Activated T-helper 1 cell treated with Interleukin-2 at 50 U/mL for 16 hours (primary cell): ENCODE measurements at regions not wholly inside any gene's neighbourhood (a gene's known extent, or its start where the extent isn't known, plus 50 kb on each side); places are given as distances from the start of the nearest gene placed in this dataset.

Source experiments
- DNase-seq: peaks from one replicate; pipeline ENCODE4 v3.0.0-alpha.2; 2020; ENCODE audit warnings: low read depth

DNA sequence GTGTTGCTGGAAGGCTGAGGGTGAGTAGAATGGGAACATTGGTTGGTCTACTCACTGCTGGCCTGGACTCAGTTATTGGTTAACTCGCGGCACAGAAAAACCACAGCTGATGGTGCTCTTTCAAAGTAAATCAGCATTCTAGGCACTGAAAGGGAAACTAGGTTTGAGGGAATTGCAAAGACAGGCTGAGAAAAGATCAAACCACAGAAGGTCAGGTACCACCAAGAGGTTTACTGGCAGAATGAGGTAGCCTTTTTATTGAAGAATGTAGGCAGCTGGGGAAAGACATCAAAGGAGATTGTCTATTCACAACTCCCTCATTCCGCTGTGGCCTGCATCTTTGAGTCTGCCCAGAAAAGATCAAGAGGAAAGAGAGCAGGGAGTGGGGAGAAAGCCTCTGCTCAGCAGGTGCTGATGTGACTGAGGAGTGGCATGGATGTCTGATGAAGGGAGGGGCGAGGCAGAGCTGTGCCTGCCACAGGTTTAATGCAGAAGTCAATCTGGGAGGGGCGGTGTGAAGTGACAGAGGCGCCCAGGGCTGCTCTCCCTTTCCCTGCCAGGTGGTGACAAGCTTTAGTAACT is 255.5 kb downstream of the MAN2A1 start:
- no peak for DNase-seq

DNA sequence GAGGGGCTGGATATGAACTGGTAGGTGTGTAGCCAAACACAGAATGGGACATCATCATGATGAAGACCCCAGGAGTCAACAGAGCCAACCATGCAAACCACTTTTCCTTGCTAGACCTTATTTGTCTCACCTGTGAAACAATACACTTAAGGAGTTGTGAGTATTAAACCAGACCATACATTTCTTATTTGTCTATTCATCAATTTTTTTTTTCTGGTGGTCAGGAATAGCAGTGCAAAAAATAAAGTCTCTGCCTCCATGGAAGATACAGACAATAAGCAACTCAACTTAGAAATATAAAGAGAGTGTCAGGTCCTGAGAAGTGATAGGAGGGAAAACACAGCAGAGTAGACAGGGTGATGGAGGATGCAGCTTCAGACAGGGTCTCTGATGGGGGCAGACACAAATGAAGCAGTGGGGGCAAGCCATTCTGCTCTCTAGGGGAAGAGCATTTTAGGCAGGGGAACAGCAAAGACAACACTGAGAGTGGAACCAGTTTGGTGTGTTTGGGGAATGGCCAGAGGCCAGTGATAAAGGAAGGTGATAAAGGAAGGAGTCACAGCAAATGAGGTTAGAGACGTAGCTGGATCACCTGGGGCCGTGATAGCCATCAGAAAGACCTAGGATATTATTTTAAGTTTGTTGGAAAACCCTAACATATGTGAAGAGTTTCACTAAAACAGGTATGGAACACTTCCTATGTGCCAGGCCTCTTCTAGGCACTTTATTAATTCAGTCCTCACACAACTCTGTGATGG is 256.2 kb downstream of the MAN2A1 start:
- DNase-seq = no peak

DNA sequence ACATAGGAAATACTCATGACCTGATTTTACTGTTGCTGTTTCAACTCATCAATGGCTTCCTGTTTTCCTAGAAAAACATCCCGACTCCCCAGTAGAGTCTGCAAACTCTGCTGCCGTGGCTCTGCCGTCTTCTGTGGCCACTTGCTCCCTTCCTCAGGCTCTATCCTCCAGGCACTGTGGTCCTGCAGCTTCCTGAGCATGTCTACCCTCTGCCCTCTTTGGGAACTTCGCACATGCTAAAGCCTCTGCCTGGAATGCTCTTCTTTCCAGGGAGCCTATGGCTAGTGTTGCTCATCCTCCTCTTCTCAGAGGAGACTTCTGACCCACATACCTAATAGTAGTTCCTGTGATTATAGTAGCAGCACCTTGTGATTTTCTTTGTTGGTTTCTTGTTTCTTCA is 256.9 kb downstream of the MAN2A1 start:
- DNase-seq = no peak

DNA sequence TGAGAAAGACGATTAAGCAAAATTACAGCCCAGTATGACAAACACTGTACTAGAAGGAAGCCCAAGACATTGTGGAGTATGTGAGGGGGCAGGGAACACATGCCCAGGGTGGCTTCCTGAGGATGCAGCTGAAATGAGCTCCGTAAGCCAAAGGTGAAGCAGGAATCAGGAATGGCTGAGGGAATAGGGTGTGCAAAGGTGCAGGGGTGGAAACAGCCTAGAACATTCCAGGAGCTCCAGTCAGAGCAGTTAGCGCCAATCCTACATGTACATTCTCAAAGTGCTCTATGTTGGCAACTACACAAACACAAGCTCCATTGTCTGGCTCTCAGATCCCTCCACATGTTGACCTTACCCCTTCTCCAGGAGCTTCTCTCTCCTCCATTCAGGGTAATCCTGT is 257.9 kb downstream of the MAN2A1 start:
- no peak for DNase-seq

DNA sequence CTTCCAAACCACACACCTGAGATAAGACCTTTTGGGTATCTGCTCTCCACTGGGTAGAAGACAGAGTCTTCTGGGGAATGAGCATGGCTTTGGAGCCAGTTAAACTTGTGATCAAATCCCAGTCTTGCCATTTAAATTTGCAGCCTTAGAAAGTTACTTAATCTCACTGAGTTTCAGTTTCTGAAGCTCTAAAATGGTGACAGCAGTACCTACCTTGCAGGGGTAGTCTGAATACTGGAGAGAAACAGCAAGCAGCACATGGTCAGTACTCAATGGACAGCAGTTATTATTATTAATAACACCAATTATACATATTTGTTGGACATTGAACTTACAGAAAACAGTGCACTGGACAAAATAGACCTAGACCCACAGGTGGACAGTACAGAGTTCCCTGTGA is 260.9 kb downstream of the MAN2A1 start:
- DNase-seq = no peak

DNA sequence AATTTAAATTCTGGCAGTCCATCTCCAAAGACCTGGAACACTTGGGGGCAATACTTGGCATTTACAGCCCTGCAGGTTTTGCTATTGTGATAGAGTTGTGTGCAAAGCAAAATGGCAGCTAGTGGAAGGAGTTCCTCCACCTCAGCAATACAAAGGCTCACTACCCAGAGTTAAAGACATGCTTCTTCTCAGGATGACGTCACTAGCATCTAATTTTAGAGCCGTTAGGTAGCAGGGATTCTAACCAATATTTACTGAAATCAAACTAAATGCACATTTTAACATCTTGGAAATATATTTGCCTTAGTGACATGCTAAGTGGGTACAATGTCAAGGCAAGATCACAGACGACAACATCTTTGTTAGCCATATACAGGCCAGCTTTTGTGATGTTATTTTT is 261.6 kb downstream of the MAN2A1 start:
- no peak for DNase-seq

DNA sequence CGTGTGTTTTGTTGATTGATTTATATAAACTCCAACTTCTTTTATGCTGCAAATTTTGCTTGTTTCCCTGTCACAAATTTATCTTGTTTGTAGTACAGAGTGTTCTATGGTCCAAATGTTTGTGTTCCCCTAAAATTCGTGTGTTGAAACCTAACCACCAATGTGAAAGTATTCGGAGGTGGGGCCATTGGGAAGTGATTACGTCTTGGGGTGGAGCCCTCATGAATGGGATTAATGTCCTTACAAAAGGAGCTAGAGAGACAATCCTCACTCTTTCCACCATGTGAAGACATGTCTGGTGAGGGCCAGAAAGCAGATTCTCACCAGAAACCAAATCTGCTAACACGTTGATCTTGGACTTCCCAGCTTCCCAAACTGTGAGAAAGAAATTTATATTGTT is 262.0 kb downstream of the MAN2A1 start:
- no peak for DNase-seq

DNA sequence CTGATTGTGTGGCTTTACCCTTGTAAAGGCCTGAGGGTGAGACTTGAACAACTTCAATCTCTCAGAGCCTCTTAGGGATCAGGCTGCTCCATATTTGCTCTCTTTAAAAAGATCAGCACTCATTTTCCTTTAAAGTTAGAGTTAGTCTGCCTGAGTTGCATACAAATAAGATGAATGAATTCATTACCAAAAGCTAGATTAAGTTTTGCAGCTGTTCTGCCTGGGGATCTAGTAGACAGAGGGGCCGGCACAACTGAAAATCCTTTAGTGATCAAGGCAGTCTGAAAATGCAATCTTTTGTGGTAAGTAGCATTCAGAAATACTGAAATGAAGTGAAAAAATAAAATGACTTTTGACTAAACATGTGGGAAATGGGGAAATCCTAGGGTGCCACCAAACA is 264.0 kb downstream of the MAN2A1 start:
- no peak for DNase-seq

DNA sequence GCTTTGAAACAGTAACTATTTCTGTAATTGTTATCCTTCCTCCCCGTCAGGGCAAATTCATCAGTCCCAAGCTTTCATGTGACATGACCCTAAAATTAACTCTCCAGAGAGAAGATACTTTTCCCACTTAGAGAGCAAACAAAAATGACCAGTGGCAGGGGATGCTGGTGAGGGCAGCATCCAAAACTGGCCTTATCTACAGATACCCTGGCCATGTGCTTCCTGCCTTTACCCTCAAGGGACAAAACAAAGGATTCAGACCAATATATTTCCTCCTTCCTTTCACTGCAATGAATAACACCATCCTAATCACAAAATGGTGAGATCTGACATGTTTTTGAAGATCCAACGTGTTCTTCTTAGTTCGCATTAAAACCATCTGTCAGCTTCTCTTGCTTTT is 267.2 kb downstream of the MAN2A1 start:
- no peak for DNase-seq

DNA sequence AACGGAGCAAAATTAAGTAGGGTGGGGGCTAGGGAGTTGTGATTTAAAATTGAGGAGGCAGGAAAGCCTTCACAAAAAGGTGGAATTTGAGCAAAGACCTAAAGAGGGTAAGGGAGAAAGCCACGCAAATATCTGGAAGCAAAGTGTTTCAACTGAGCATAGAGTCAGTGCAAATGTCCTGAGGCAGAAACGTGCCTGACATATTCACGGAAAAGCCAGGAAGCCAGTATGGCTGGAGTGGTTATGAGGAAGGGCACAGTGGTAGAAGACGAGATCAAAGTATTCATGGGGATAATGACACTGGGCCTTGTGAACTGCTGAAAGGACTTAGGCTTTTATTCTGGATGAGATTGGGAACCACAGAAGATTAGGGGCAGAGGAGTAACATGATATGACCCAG is 268.4 kb downstream of the MAN2A1 start:
- no peak for DNase-seq

DNA sequence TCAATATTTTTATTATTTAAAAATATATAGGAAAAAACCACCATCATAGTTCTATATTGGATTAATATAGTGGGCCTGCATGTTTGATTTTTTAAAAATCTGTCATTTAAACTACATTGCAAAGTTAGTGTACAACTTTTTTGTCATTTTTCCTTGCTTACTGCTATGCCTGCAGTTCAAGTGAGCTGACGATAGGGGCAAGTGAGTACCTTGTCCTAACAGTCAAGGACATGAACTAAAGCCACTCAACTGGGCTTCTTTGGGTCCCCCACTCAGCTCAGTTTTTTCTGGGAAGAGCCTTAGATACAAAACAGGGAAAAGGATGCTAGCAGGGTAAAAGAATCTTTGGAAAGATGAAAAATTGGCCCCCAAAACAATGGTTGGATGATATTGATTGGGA is 269.9 kb downstream of the MAN2A1 start:
- no peak for DNase-seq

DNA sequence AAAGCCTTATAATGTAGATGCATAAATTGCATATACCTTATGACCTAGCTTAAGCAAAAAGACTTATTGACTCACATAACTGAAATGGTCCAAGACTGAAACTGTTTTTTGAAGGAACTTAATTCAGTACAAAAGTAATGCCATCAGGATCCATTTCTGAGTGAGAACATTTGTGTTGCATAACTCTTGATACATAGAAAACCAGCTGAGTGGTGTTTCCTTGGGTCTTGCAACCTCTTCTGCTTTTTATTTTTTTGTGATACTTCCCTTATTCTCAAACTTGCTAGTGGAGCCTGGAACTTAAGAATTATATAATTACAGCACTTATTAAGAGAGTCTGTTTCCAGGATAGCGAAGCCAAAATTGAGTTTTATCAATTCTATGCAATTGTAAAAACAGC is 272.0 kb downstream of the MAN2A1 start:
- DNase-seq = no peak

DNA sequence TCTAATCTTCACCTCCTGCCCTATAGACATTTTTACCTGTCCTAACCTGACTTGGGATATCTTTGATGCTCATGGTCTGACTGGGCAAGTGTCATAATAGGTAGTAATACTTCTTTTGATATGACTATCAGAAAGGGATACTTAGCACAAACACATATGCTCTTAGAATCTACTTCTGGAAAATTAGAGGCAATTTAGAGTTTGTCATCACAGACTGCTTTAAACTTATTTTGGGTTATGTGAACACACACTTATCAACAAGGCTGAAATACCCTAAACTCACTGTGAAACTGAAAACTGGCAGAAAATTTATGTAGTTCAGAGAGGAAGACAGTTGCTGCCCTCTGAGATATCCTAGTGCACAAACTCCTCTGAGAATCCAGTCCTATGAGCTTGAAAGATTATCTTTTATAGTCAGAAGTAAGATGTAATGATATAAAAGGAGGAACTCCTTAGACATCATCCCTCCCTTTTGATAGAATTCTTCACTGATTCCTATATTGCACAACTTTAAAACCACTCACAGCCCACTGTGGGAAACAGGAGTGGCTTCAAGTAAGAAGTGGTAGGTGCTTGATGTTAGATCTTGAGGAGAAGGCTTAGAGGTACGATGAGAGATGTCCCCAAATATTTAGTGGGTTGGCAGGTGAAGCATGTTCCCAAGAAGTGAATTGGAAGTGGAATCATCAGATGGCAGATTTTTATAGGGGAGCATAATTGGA is 273.3 kb downstream of the MAN2A1 start:
- no peak for DNase-seq

DNA sequence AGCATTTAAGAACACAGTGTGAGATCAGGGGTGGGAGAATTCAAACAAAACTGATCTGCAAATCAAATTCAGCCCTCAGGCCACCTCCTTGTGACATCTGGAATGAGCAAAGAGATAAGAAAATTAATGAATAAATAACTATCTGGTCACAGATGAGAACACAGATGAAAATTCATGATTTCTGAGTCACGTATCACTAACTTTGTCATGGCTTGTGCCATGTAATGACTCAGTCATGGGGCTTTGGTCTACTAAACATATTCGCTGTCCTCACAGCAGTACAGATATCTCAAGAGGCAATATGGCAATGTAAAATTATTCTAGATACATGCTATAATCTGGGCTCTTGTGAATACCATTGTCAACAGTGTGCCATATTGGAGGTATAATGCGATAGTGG is 274.4 kb downstream of the MAN2A1 start:
- no peak for DNase-seq

DNA sequence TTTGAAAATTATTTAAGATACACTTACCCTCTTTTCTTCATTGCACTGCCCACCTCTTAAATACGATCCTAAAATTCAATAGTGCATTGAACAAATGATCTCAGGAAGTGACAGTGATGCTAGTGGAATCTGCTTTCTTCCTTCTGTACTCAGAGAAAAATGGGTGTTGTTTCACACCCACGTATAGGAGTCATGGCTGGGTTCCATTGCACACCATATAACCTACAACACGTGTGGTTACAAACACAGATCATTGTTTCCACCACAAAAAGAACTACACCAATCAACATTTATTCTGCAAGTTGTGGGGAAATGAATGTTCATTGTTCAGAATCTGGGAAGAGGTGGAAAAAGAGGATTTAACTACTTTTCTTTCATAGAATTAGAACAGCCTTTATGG is 275.9 kb downstream of the MAN2A1 start:
- no peak for DNase-seq

DNA sequence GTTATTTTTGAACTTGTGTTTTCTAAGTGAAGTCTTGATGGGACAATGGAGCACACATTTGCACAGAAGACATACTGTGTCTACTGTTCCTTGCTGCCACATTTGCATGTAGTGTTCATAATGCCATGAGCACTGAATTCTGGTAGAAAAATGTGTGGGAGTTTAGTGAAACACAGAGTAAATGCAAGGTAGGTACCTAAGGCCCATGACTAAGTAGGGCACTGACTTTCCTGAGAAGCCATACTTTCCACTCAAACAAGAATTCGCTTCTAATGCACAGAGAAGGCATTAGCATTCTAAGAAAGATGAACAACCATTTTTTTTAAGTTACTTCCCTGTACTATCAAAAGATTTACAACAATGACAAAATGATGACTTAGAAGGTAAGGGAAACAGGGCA is 282.2 kb downstream of the MAN2A1 start:
- no peak for DNase-seq

DNA sequence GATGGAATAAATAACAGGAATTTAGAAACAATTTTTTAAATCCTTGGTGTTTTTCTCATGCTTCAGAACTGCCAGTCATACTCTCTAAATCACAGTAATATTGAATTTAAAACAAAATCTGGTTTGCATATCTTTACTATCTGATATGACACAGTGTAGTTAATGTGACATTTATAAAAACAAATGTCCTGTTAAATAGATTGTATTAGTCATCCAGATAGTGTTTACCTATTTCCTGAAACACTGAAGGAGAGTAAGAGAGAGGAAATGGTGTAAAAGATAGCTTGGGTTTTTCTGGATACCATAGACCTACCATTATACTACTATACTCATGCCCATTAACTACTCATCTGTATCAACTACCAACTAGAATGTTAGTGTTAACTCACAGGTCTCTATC is 292.3 kb downstream of the MAN2A1 start:
- no peak for DNase-seq

DNA sequence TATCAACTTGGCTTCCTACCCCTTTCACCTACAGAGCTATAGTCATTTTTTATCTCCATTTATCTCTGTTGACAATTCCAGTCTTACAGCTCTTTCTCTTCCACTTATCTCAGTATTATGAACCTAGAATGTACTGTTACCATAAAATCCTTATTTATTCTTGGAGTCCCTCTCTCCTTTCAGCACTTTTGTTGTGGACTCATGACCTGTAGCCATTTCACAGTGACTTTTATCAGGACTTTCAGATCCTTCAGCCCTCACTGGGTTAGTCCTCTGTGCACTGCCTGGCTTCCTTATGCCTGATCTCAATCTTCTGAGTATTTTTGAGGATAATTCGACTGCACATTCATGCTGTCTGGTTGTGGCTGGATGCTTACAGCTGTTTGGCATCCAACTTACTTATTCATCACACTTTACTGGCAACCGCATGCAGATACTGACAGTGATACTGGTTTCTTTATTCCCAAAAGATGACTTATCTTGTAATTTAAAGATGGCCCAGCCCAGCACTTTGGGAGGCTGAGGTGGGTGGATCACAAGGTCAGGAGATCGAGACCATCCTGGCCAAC is 293.3 kb downstream of the MAN2A1 start:
- no peak for DNase-seq

DNA sequence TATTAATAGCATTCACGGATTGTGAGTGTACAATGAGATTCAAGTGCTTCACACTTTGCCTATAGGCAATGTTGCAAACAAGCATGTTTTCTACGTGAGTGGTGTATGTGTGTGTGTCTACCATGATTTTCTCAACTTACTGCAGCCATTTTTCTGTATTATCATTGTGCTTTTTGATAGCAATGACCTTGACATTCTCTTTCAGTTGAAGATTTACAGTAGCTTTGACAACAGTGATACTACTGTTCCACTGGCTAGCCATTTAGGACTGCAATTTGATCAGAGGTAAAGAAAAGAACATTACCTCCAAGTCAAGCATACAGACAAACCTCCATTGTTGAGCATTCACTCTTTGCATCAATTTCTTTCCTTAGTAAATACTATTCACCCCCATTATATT is 297.0 kb downstream of the MAN2A1 start:
- DNase-seq = no peak

DNA sequence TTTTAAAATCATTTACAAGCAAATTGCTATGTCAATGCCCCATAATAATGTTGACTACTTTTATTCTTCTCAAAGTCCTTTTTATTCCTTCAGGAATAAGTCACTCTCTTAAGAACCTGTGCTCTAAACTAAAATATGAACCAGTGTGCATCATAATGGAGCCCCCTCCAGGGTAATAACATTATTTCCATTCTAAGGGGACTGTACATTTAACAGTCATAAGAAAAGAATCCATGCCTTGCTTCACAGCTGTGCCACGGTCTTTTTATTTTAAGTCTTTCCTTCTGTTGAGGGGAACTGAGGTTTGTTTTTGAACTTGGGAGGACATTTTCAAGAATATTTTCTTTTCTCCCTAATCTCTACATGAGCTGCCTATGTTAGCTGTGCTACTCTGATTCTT is 297.6 kb downstream of the MAN2A1 start:
- no peak for DNase-seq

DNA sequence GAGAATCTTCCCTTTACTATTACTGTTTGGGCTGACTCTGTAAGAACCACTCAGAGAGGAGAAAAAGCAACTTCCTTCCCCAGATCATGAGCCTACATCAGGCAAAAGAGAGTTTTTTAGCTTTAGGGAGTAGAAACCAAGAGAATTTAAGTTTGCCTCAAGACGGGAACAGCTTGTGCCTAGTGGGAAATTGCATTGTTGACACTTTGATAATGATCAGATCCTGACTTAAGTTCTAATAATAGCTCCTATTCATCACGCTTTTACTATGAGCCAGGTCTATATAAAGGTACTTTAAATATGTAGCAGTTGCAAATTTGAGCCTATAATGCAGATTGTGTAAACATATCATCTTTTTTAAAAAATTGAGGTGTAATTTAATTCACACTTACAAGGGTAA is 298.2 kb downstream of the MAN2A1 start:
- DNase-seq = no peak

DNA sequence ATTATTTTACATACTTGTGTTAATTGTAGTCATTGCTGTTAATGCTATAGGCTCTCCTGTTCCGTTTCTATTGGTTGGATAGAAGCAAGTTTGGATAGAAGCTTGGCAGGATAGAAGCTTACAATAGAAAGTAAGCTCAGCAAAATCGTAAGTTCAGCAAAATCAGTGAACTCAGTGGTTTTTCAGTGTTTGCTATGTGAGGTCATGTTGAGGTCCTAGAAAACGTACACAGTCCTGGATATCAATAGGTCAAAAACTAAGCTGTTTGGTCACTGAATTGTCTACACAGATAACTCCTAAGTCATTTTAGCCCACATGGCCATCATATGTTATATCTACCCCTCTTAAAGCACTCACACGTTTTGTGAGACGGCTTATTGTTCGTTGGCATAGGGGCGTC is 299.4 kb downstream of the MAN2A1 start:
- no peak for DNase-seq

DNA sequence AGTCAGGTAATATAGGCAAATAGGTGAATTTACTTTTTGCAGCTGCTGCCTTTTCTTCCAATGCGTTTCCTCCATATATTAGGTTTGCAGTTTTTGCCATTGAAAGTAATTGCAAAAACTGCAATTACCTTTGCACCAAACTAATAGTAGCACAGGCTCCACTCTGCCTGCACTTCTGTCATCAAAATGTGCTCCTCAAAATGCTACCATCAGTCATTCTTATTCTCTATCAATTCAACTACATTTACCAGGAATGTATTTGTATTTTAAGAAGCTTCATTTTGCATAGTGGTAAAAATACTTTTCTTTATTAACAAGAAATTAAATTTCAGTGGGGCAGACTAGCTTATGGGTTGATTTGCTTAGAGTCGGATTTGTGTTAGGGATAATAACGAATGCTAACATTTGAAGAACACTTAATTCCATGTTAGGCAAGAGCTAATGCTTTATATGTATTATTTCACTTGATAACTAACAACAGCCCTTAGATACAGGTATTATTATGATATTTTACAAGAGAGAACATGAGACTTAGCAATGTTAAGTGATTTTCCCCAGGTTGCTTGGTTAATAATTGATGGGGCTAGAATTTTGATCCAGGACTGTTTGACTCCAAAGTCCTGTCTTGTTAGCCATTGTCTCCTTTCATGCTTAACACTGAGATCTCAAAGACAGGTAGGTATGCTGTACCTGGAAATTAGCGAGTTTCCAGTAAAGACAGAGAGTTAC is 300.4 kb downstream of the MAN2A1 start:
- DNase-seq = no peak
